HepG2 (cell line): ENCODE measurements at regions not wholly inside any gene's neighbourhood (a gene's known extent, or its start where the extent isn't known, plus 50 kb on each side); places are given as distances from the start of the nearest gene placed in this dataset.

Source experiments
- AGO1 ChIP-seq: fragments of 200-400 bp; formaldehyde crosslinking; IDR thresholded peaks from 2 replicates; pipeline ENCODE4 v1.6.1; 2017; ENCODE audit warnings: mild to moderate bottlenecking, low read depth, low read length, moderate library complexity; ENCODE audit not compliant: poor library complexity, severe bottlenecking
- CBX2 ChIP-seq, 2 experiments: fragments of 200-600 bp in 1 of 2; sonication (generic); formaldehyde crosslinking in 1 of 2; IDR thresholded peaks; 2 replicates each; pipeline versions ENCODE4 v1.7.0 to v1.8.1; 2018 to 2022; ENCODE audit warnings: low read depth in 2 of 2, low read length in 1 of 2, mild to moderate bottlenecking in 1 of 2, missing genetic modification reagents in 1 of 2
- CREM ChIP-seq, 2 experiments: sonication (generic) in 1 of 2; formaldehyde crosslinking in 1 of 2; IDR thresholded peaks; 2 replicates each; pipeline versions ENCODE4 v1.4.0 to v1.6.1; 2016 to 2020; ENCODE audit warnings: antibody characterized with exemption in 1 of 2, mild to moderate bottlenecking in 1 of 2, missing genetic modification reagents in 1 of 2
- ETV6 ChIP-seq: sonication (generic); formaldehyde crosslinking; conservative IDR thresholded peaks from 2 replicates; pipeline ENCODE4 v1.4.0; 2020; ENCODE audit warnings: missing genetic modification reagents
- GABPB1 ChIP-seq: IDR thresholded peaks from 2 replicates; pipeline ENCODE4 v1.6.1; 2016; ENCODE audit warnings: mild to moderate bottlenecking, missing genetic modification reagents, moderate library complexity, missing compliant biosample characterization
- HNF4A ChIP-seq: sonication (generic); formaldehyde crosslinking; IDR thresholded peaks from 2 replicates; pipeline ENCODE4 v1.4.0; 2020; ENCODE audit warnings: missing genetic modification reagents
- KAT2B ChIP-seq: fragments of 150-350 bp; IDR thresholded peaks from 2 replicates; pipeline ENCODE4 v1.6.1; 2014; ENCODE audit warnings: low read depth, low read length, borderline replicate concordance
- KLF9 ChIP-seq: IDR thresholded peaks from 2 replicates; pipeline ENCODE4 v1.6.1; 2016; ENCODE audit warnings: low read depth
- MBD4 ChIP-seq: IDR thresholded peaks from 2 replicates; pipeline ENCODE4 v1.6.1; 2012; ENCODE audit warnings: low read length, inconsistent platforms, borderline replicate concordance
- PHF21A ChIP-seq: sonication (generic); formaldehyde crosslinking; IDR thresholded peaks from 2 replicates; pipeline ENCODE4 v1.5.0; 2020; ENCODE audit warnings: mild to moderate bottlenecking, missing genetic modification reagents
- PTBP1 ChIP-seq: fragments of 200-400 bp; formaldehyde crosslinking; IDR thresholded peaks from 2 replicates; pipeline ENCODE4 v1.6.1; 2018; ENCODE audit warnings: low read length, low read depth; ENCODE audit not compliant: poor library complexity, severe bottlenecking
- SNAPC2 ChIP-seq: sonication (generic); formaldehyde crosslinking; IDR thresholded peaks from 2 replicates; pipeline ENCODE4 v1.8.1; 2022; ENCODE audit warnings: mild to moderate bottlenecking, missing genetic modification reagents
- SP4 ChIP-seq: sonication (generic); formaldehyde crosslinking; IDR thresholded peaks from 2 replicates; pipeline ENCODE4 v1.8.1; 2023; ENCODE audit warnings: mild to moderate bottlenecking, missing genetic modification reagents
- ZNF17 ChIP-seq: sonication (generic); formaldehyde crosslinking; IDR thresholded peaks from 2 replicates; pipeline ENCODE4 v1.5.0; 2020; ENCODE audit warnings: mild to moderate bottlenecking, missing genetic modification reagents
- ZNF253 ChIP-seq: sonication (generic); formaldehyde crosslinking; IDR thresholded peaks from 2 replicates; pipeline ENCODE4 v1.8.0; 2022; ENCODE audit warnings: mild to moderate bottlenecking, missing genetic modification reagents, borderline replicate concordance
- ZNF335 ChIP-seq: sonication (generic); formaldehyde crosslinking; IDR thresholded peaks from 2 replicates; pipeline ENCODE4 v1.4.0; 2020; ENCODE audit warnings: missing genetic modification reagents
- ZNF674 ChIP-seq: sonication (generic); formaldehyde crosslinking; IDR thresholded peaks from 2 replicates; pipeline ENCODE4 v1.5.0; 2020; ENCODE audit warnings: low read depth, mild to moderate bottlenecking, missing genetic modification reagents
- ZNF75D ChIP-seq: sonication (generic); formaldehyde crosslinking; IDR thresholded peaks from 2 replicates; pipeline ENCODE4 v1.8.1; 2023; ENCODE audit warnings: missing genetic modification reagents, mild to moderate bottlenecking, borderline replicate concordance
- TF ChIP-seq, protein P1 (sequence below): sonication (generic); formaldehyde crosslinking; IDR thresholded peaks from 2 replicates; pipeline ENCODE4 v1.5.0; 2020; ENCODE audit warnings: mild to moderate bottlenecking, missing genetic modification reagents
- TF ChIP-seq, protein P2 (sequence below): conservative IDR thresholded peaks from 2 replicates; pipeline ENCODE4 v1.6.1; 2018; ENCODE audit warnings: missing genetic modification reagents
- TF ChIP-seq, protein P3 (sequence below): sonication (generic); formaldehyde crosslinking; IDR thresholded peaks from 2 replicates; pipeline ENCODE4 v1.9.0; 2022; ENCODE audit warnings: low read depth, missing genetic modification reagents
- TF ChIP-seq, protein P4 (sequence below): sonication (generic); formaldehyde crosslinking; conservative IDR thresholded peaks from 2 replicates; pipeline ENCODE4 v1.8.0; 2022; ENCODE audit warnings: low read depth, missing genetic modification reagents
- TF ChIP-seq, protein P5 (sequence below): sonication (generic); formaldehyde crosslinking; IDR thresholded peaks from 2 replicates; pipeline ENCODE4 v1.8.1; 2023; ENCODE audit warnings: missing genetic modification reagents, inconsistent platforms, borderline replicate concordance

DNA sequence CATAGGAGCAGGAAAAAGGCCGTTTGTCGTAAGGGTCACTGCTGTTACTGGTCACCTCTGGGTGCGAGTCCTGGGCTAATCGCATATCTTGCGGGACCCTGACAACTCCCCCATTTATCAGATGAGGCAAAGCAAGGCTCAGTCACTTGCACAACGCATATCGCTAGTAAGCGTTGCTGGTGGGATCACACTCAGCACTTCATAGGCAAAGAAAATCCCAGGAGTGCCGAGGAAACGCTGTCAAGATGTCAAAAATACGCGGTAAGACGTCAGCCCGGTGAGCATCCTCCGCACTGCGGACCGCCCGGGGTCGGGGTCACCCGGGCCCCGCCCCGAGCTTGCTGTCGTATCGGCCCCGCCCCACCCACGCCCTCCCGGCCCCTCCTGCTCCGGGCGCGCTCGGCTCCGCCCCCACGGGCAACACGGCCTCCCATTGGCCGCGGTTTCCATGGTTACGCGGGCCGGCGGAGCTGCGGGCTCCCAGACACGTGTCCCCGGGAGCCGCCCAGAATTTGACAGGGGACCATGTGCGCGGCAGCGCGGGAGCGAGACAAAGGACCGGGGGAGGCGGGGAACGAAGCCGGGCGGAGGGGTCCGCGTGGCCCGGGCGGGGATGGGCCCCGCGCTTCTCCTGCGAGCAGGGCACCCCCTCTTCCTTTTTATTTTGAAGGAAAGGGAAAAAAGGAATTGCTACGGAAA lies 80.2 kb upstream of the IER5L start (continued):
- TF ChIP-seq, protein P1, sequence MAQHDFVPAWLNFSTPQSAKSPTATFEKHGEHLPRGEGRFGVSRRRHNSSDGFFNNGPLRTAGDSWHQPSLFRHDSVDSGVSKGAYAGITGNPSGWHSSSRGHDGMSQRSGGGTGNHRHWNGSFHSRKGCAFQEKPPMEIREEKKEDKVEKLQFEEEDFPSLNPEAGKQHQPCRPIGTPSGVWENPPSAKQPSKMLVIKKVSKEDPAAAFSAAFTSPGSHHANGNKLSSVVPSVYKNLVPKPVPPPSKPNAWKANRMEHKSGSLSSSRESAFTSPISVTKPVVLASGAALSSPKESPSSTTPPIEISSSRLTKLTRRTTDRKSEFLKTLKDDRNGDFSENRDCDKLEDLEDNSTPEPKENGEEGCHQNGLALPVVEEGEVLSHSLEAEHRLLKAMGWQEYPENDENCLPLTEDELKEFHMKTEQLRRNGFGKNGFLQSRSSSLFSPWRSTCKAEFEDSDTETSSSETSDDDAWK (CRISPR knock-in tag), result no peak
- TF ChIP-seq, protein P2, sequence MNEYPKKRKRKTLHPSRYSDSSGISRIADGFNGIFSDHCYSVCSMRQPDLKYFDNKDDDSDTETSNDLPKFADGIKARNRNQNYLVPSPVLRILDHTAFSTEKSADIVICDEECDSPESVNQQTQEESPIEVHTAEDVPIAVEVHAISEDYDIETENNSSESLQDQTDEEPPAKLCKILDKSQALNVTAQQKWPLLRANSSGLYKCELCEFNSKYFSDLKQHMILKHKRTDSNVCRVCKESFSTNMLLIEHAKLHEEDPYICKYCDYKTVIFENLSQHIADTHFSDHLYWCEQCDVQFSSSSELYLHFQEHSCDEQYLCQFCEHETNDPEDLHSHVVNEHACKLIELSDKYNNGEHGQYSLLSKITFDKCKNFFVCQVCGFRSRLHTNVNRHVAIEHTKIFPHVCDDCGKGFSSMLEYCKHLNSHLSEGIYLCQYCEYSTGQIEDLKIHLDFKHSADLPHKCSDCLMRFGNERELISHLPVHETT, result no peak
- TF ChIP-seq KAT2B (no peak), ZNF75D (CRISPR knock-in tag) (no peak), CREM (IDR thresholded peaks at IDR 0.05) (no peak), CREM (CRISPR knock-in tag; IDR thresholded peaks at IDR 0.05) (no peak), AGO1 (no peak), ZNF674 (CRISPR knock-in tag) (no peak), GABPB1 (CRISPR knock-in tag) (peak; percentile 38; the same call in 1 of the 2 replicates), SNAPC2 (no peak), KLF9 (no peak), HNF4A (no peak), ZNF17 (CRISPR knock-in tag) (no peak), ZNF335 (CRISPR knock-in tag) (no peak), SP4 (0 out of 2 replicates have a peak, but pooled peaks have one; percentile 41), ZNF253 (CRISPR knock-in tag) (no peak), PTBP1 (no peak), MBD4 (no peak), CBX2 (IDR thresholded peaks at IDR 0.05; ENCODE audit: low read depth, low read length) (no peak), CBX2 (CRISPR knock-in tag; IDR thresholded peaks at IDR 0.05; ENCODE audit: low read depth) (no peak), PHF21A (CRISPR knock-in tag) (no peak), ETV6 (no peak)
- TF ChIP-seq, protein P3, sequence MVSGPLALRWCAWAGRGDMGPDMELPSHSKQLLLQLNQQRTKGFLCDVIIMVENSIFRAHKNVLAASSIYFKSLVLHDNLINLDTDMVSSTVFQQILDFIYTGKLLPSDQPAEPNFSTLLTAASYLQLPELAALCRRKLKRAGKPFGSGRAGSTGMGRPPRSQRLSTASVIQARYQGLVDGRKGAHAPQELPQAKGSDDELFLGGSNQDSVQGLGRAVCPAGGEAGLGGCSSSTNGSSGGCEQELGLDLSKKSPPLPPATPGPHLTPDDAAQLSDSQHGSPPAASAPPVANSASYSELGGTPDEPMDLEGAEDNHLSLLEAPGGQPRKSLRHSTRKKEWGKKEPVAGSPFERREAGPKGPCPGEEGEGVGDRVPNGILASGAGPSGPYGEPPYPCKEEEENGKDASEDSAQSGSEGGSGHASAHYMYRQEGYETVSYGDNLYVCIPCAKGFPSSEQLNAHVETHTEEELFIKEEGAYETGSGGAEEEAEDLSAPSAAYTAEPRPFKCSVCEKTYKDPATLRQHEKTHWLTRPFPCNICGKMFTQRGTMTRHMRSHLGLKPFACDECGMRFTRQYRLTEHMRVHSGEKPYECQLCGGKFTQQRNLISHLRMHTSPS (CRISPR knock-in tag), result no peak
- TF ChIP-seq, protein P4, sequence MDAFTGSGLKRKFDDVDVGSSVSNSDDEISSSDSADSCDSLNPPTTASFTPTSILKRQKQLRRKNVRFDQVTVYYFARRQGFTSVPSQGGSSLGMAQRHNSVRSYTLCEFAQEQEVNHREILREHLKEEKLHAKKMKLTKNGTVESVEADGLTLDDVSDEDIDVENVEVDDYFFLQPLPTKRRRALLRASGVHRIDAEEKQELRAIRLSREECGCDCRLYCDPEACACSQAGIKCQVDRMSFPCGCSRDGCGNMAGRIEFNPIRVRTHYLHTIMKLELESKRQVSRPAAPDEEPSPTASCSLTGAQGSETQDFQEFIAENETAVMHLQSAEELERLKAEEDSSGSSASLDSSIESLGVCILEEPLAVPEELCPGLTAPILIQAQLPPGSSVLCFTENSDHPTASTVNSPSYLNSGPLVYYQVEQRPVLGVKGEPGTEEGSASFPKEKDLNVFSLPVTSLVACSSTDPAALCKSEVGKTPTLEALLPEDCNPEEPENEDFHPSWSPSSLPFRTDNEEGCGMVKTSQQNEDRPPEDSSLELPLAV (CRISPR knock-in tag), result no peak
- TF ChIP-seq, protein P5, sequence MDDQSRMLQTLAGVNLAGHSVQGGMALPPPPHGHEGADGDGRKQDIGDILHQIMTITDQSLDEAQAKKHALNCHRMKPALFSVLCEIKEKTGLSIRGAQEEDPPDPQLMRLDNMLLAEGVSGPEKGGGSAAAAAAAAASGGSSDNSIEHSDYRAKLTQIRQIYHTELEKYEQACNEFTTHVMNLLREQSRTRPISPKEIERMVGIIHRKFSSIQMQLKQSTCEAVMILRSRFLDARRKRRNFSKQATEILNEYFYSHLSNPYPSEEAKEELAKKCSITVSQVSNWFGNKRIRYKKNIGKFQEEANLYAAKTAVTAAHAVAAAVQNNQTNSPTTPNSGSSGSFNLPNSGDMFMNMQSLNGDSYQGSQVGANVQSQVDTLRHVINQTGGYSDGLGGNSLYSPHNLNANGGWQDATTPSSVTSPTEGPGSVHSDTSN, result no peak
